ENCODE measurements at regions not wholly inside any gene's neighbourhood (a gene's known extent, or its start where the extent isn't known, plus 50 kb on each side); places are given as distances from the start of the nearest gene placed in this dataset.

- Mint-ChIP-seq H3K4me3 (no peak overlapping the region), H3K27me3 (ENCODE audit: insufficient read depth) (no peaks in the 10 kb centered on the region; the same call in 1 of the 2 replicates), H3K4me1 (ENCODE audit: low read depth) (no peaks in the 10 kb centered on the region), H3K36me3 (ENCODE audit: low read depth) (peaks cover 6% of the 10 kb centered on the region), H3K9me3 (peaks cover 68% of the 10 kb centered on the region), H3K27ac (no peak overlapping the region)
- TF ChIP-seq, protein P1, sequence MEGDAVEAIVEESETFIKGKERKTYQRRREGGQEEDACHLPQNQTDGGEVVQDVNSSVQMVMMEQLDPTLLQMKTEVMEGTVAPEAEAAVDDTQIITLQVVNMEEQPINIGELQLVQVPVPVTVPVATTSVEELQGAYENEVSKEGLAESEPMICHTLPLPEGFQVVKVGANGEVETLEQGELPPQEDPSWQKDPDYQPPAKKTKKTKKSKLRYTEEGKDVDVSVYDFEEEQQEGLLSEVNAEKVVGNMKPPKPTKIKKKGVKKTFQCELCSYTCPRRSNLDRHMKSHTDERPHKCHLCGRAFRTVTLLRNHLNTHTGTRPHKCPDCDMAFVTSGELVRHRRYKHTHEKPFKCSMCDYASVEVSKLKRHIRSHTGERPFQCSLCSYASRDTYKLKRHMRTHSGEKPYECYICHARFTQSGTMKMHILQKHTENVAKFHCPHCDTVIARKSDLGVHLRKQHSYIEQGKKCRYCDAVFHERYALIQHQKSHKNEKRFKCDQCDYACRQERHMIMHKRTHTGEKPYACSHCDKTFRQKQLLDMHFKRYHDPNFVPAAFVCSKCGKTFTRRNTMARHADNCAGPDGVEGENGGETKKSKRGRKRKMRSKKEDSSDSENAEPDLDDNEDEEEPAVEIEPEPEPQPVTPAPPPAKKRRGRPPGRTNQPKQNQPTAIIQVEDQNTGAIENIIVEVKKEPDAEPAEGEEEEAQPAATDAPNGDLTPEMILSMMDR (IDR thresholded peaks at IDR 0.05): no peak
- DNase-seq: no peak
Observed at GRCh38 chr10:128483216-128483615, 357.0 kb upstream of the MKI67 start.

- TF ChIP-seq, protein P1 (IDR thresholded peaks at IDR 0.05): no peak
- Mint-ChIP-seq H3K4me1 (ENCODE audit: low read depth) (no peaks in the 10 kb centered on the region), H3K27ac (no peak overlapping the region), H3K9me3 (peaks cover 71% of the 10 kb centered on the region), H3K27me3 (ENCODE audit: insufficient read depth) (no peaks in the 10 kb centered on the region), H3K36me3 (ENCODE audit: low read depth) (peaks cover 6% of the 10 kb centered on the region), H3K4me3 (no peak overlapping the region)
- DNase-seq: no peak
Observed at GRCh38 chr10:128484041-128484440, 357.8 kb upstream of the MKI67 start.

DNA sequence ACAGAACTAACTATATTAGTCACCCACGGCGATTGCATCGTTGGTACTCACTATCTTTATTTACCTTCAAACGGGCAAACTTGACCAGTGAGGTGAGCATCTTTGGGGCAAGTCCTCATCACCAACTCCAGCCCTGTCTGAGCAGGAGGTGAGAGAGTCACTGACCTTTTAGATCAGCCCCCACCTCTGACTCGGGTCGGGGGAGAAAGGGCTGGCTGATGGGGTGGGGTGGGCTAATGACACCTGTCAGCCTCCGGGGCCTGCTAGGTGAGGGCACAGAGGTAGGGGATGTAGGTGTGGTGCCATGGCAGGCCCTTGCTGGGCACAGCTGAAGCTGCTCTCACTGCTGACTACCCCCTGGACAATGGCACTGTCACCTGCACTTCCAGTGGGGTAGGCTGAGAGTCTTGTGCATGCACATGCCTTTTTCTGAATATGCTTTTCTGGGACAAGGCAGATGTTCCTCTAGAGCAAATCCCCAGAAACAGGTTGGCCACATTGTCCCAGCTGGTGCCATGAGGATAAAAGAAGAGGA lies 359.5 kb upstream of the MKI67 start:
- H3K4me1 Mint-ChIP-seq (ENCODE audit: low read depth): no peaks in the 10 kb centered on the region
- DNase-seq: no peak
- peaks cover under 1% of the 10 kb centered on the region for H3K36me3 Mint-ChIP-seq (ENCODE audit: low read depth)
- no peak overlapping the region for H3K27ac Mint-ChIP-seq
- H3K4me3 Mint-ChIP-seq: no peak overlapping the region
- H3K9me3 Mint-ChIP-seq: peaks cover 70% of the 10 kb centered on the region
- no peaks in the 10 kb centered on the region for H3K27me3 Mint-ChIP-seq (ENCODE audit: insufficient read depth)
- TF ChIP-seq, protein P1 (IDR thresholded peaks at IDR 0.05): no peak

DNA sequence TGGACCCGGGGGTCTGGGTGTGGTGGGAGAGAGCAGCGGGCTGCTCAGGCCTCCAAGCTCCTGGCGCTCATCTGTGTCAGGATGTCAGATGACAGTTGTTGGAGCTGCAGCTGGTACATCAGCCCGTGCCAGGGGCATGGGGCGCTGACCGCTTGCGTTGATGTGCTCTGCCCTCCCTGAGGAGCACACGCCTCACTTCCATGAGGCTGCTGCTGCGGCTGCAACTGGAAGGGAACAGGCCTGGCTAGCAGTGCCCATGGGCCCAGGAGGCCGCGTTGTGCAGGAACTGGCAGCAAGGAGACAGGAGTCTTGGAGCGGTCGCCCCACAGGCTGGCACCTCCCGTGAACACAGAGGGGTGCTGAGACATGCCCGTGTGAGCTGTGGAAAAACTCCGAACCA lies 361.3 kb upstream of the MKI67 start:
- H3K4me3 Mint-ChIP-seq: no peak overlapping the region
- peaks cover 73% of the 10 kb centered on the region for H3K9me3 Mint-ChIP-seq
- DNase-seq: no peak
- H3K27ac Mint-ChIP-seq: no peak overlapping the region
- no peaks in the 10 kb centered on the region for H3K27me3 Mint-ChIP-seq (ENCODE audit: insufficient read depth)
- no peaks in the 10 kb centered on the region; the same call in 1 of the 2 replicates for H3K36me3 Mint-ChIP-seq (ENCODE audit: low read depth)
- no peaks in the 10 kb centered on the region for H3K4me1 Mint-ChIP-seq (ENCODE audit: low read depth)
- TF ChIP-seq, protein P1 (IDR thresholded peaks at IDR 0.05): no peak

- Mint-ChIP-seq H3K9me3 (peaks cover 86% of the 10 kb centered on the region), H3K27me3 (ENCODE audit: insufficient read depth) (no peaks in the 10 kb centered on the region; the same call in 1 of the 2 replicates)
Observed at GRCh38 chr10:128489324-128490247, 363.4 kb upstream of the MKI67 start.

More at GRCh38 chr10:128489324-128490247, 363.4 kb upstream of the MKI67 start:
- no peak overlapping the region for H3K27ac Mint-ChIP-seq
- DNase-seq: no peak
- TF ChIP-seq, protein P1 (IDR thresholded peaks at IDR 0.05): no peak
- no peaks in the 10 kb centered on the region; the same call in 1 of the 2 replicates for H3K36me3 Mint-ChIP-seq (ENCODE audit: low read depth)
- no peak overlapping the region for H3K4me3 Mint-ChIP-seq
- no peaks in the 10 kb centered on the region for H3K4me1 Mint-ChIP-seq (ENCODE audit: low read depth)

Data from HFFc6 (cell line).